CD14-positive monocyte (primary cell): ENCODE measurements at regions not wholly inside any gene's neighbourhood (a gene's known extent, or its start where the extent isn't known, plus 50 kb on each side); places are given as distances from the start of the nearest gene placed in this dataset.

ENCODE experiments used
- DNase-seq, 3 donors: peaks; one replicate each; pipeline ENCODE4 v3.0.0-alpha.2; 2011 to 2022
- H2AFZ ChIP-seq: 2 replicates; pipeline ENCODE4 v1.6.0; 2012; ENCODE audit warnings: mild to moderate bottlenecking, low read depth, low read length, inconsistent platforms; ENCODE audit not compliant: insufficient read depth, poor library complexity, severe bottlenecking
- H3K27ac ChIP-seq, 2 donors: 1 replicate in 1 of 2; 2 replicates in 1 of 2; pipeline ENCODE4 v1.5.1; 2012 to 2013; ENCODE audit warnings: low read length in 2 of 2, control low read depth in 1 of 2, inconsistent platforms in 1 of 2, low read depth in 1 of 2, mild to moderate bottlenecking in 1 of 2
- H3K27me3 ChIP-seq, 2 donors: one replicate each; pipeline versions ENCODE4 v1.6.0 to v1.6.1; 2011 to 2013; ENCODE audit warnings: low read length in 2 of 2; ENCODE audit not compliant: control insufficient read depth in 2 of 2, insufficient read depth in 2 of 2
- H3K36me3 ChIP-seq, 2 donors: replicated peaks in 1 of 2; 1 replicate in 1 of 2; 2 replicates in 1 of 2; pipeline versions ENCODE4 v1.5.1 to v1.6.1; 2012 to 2013; ENCODE audit warnings: low read length in 2 of 2, control low read depth in 1 of 2, inconsistent platforms in 1 of 2, mild to moderate bottlenecking in 1 of 2; ENCODE audit not compliant: insufficient read depth in 2 of 2, control insufficient read depth in 1 of 2
- H3K4me1 ChIP-seq, 2 donors: 1 replicate in 1 of 2; 2 replicates in 1 of 2; pipeline versions ENCODE4 v1.5.1 to v1.6.1; 2012 to 2013; ENCODE audit warnings: low read length in 2 of 2, control low read depth in 1 of 2, inconsistent platforms in 1 of 2, mild to moderate bottlenecking in 1 of 2, moderate library complexity in 1 of 2; ENCODE audit not compliant: insufficient read depth in 2 of 2, control insufficient read depth in 1 of 2
- H3K4me2 ChIP-seq: replicated peaks from 2 replicates; pipeline ENCODE3; 2012; ENCODE audit warnings: low read length, moderate library complexity, mild to moderate bottlenecking; ENCODE audit not compliant: poor library complexity, severe bottlenecking; ENCODE audit errors: extremely low read depth
- H3K4me3 ChIP-seq, 3 experiments: fragments of 200-600 bp in 1 of 3; sonication (generic) in 1 of 3; replicated peaks in 1 of 3; 1 replicate in 2 of 3; 2 replicates in 1 of 3; pipeline ENCODE4 v1.5.1; 2011 to 2013; ENCODE audit warnings: low read length in 3 of 3, mild to moderate bottlenecking in 3 of 3, control low read depth in 2 of 3, low read depth in 2 of 3, inconsistent platforms in 1 of 3, moderate library complexity in 1 of 3
- H3K79me2 ChIP-seq: 2 replicates; pipeline ENCODE4 v1.6.0; 2012; ENCODE audit warnings: mild to moderate bottlenecking, control low read depth, inconsistent platforms, low read length, moderate library complexity; ENCODE audit not compliant: insufficient read depth
- H3K9ac ChIP-seq: 2 replicates; pipeline ENCODE4 v1.6.0; 2017; ENCODE audit warnings: low read length, mild to moderate bottlenecking; ENCODE audit not compliant: insufficient read depth, poor library complexity, severe bottlenecking
- H3K9me3 ChIP-seq, 2 donors: replicated peaks in 1 of 2; 1 replicate in 1 of 2; 2 replicates in 1 of 2; pipeline versions ENCODE4 v1.5.1 to v1.6.1; 2012 to 2013; ENCODE audit warnings: low read length in 2 of 2, control low read depth in 1 of 2; ENCODE audit not compliant: control insufficient read depth in 1 of 2, insufficient read depth in 1 of 2
- H4K20me1 ChIP-seq: 2 replicates; pipeline ENCODE4 v1.6.0; 2012; ENCODE audit warnings: mild to moderate bottlenecking, low read length, control low read depth, moderate library complexity; ENCODE audit not compliant: insufficient read depth
- H3K27ac Mint-ChIP-seq, 7 donors: one replicate each; pipeline ENCODE4 v1.8.0; 2020; ENCODE audit warnings: mild to moderate bottlenecking in 7 of 7, mixed read lengths in 7 of 7, moderate library complexity in 6 of 7, inconsistent platforms in 2 of 7
- H3K27me3 Mint-ChIP-seq, 3 donors: one replicate each; pipeline ENCODE4 v1.8.0; 2021 to 2022; ENCODE audit warnings: low read depth in 3 of 3, mild to moderate bottlenecking in 3 of 3, mixed read lengths in 3 of 3, moderate library complexity in 3 of 3, inconsistent platforms in 1 of 3
- H3K36me3 Mint-ChIP-seq, 2 donors: one replicate each; pipeline ENCODE4 v1.8.0; 2020; ENCODE audit warnings: mixed read lengths in 2 of 2, inconsistent platforms in 1 of 2, mild to moderate bottlenecking in 1 of 2
- H3K4me1 Mint-ChIP-seq: one replicate; pipeline ENCODE4 v1.8.0; 2020; ENCODE audit warnings: mild to moderate bottlenecking, mixed read lengths
- H3K4me3 Mint-ChIP-seq, 2 donors: one replicate each; pipeline ENCODE4 v1.8.0; 2020; ENCODE audit warnings: mild to moderate bottlenecking in 2 of 2, mixed read lengths in 2 of 2, moderate library complexity in 1 of 2
- H3K9me3 Mint-ChIP-seq, 7 donors: one replicate each; pipeline ENCODE4 v1.8.0; 2020 to 2022; ENCODE audit warnings: mixed read lengths in 7 of 7, mild to moderate bottlenecking in 6 of 7, moderate library complexity in 6 of 7, inconsistent platforms in 2 of 7
- CTCF ChIP-seq: fragments of 200-600 bp; IDR thresholded peaks from one replicate; pipeline ENCODE4 v1.8.0; 2022; ENCODE audit warnings: antibody characterized with exemption, mild to moderate bottlenecking
- WGBS: methylation state at CpG from one replicate; pipeline ENCODE4 v1.1.5; 2013; ENCODE audit warnings: missing lambda C conversion rate; ENCODE audit not compliant: insufficient coverage; 5-methylcytosine and 5-hydroxymethylcytosine counted together
- intact Hi-C, 2 donors: fragments of 100-400 bp; cut with micrococcal nuclease; formaldehyde crosslinking; loops; one replicate each; pipeline versions ENCODE4 v1.15.0 to v1.15.1; 2023

GRCh38 chr2:16393500-16394071 lies 272.0 kb downstream of the CYRIA start:
- 100% methylated on average over 3 of the region's 8 CpGs for WGBS

GRCh38 chr2:16392647-16393499 lies 272.8 kb downstream of the CYRIA start:
- H3K27ac Mint-ChIP-seq = no peak overlapping the region
- intact Hi-C loops = no loop called here

More at GRCh38 chr2:16393500-16394071, 272.0 kb downstream of the CYRIA start:
- no peaks in the 10 kb centered on the region for H3K9me3 ChIP-seq
- H3K79me2 ChIP-seq = no peaks in the 10 kb centered on the region
- H3K4me1 Mint-ChIP-seq = no peaks in the 10 kb centered on the region
- peaks cover 0 to 6% (median 0%) of the 10 kb centered on the region in 3 donors for H3K27me3 Mint-ChIP-seq
- no peak overlapping the region for H3K27ac ChIP-seq
- H3K4me3 Mint-ChIP-seq = no peak overlapping the region
- no peak overlapping the region for H3K4me2 ChIP-seq
- no peak overlapping the region for H3K9ac ChIP-seq
- DNase-seq = no peak
- H3K36me3 ChIP-seq = no peaks in the 10 kb centered on the region
- no peaks in the 10 kb centered on the region for H4K20me1 ChIP-seq
- no peak overlapping the region for H3K4me3 ChIP-seq
- H3K27me3 ChIP-seq = no peaks in the 10 kb centered on the region
- no peak overlapping the region for H3K27ac Mint-ChIP-seq
- H3K36me3 Mint-ChIP-seq = no peaks in the 10 kb centered on the region
- intact Hi-C loops = no loop called here
- H3K4me1 ChIP-seq = no peaks in the 10 kb centered on the region
- no peak for TF ChIP-seq CTCF
- no peak overlapping the region for H2AFZ ChIP-seq
- no peaks in the 10 kb centered on the region for H3K9me3 Mint-ChIP-seq

More at GRCh38 chr2:16392647-16393499, 272.8 kb downstream of the CYRIA start:
- no peak overlapping the region for H3K9ac ChIP-seq
- H3K4me2 ChIP-seq = no peak overlapping the region
- no peak overlapping the region for H3K4me3 Mint-ChIP-seq
- H3K4me1 Mint-ChIP-seq = no peaks in the 10 kb centered on the region
- WGBS = 94% methylated on average over 12 of the region's 14 CpGs
- no peak for TF ChIP-seq CTCF
- H3K9me3 Mint-ChIP-seq = no peaks in the 10 kb centered on the region
- no peaks in the 10 kb centered on the region for H3K36me3 ChIP-seq
- no peaks in the 10 kb centered on the region for H3K9me3 ChIP-seq
- no peak overlapping the region for H3K27ac ChIP-seq
- H4K20me1 ChIP-seq = no peaks in the 10 kb centered on the region
- H3K79me2 ChIP-seq = no peaks in the 10 kb centered on the region
- H3K4me3 ChIP-seq = no peak overlapping the region
- DNase-seq = no peak
- H3K4me1 ChIP-seq = no peaks in the 10 kb centered on the region
- H2AFZ ChIP-seq = no peak overlapping the region
- H3K36me3 Mint-ChIP-seq = no peaks in the 10 kb centered on the region
- H3K27me3 ChIP-seq = no peaks in the 10 kb centered on the region
- peaks cover 0 to 6% (median 0%) of the 10 kb centered on the region in 3 donors for H3K27me3 Mint-ChIP-seq
